ENCODE measurements at regions not wholly inside any gene's neighbourhood (a gene's known extent, or its start where the extent isn't known, plus 50 kb on each side); places are given as distances from the start of the nearest gene placed in this dataset.

GRCh38 chr6:22067671-22068070 is 229.2 kb downstream of the PRL start:
- no peak overlapping the region for H3K4me2 ChIP-seq (replicated peaks; ENCODE audit: low read depth, low read length, poor library complexity, severe bottlenecking)
- no peak for DNase-seq
- ChIA-PET CTCF (no interaction called here), POLR2A (no interaction called here)
- no peak overlapping the region for H3K4me3 ChIP-seq (ENCODE audit: control extremely low read depth in 1 of 5, extremely low read depth in 1 of 5, insufficient read depth in 1 of 5, low read depth in 2 of 5, low read length in 4 of 5)
- TF ChIP-seq EZH2 (IDR thresholded peaks at IDR 0.05; ENCODE audit: borderline replicate concordance, insufficient read depth, low read depth, low read length, poor library complexity, severe bottlenecking) (no peak), CTCF (IDR thresholded peaks at IDR 0.05) (no peak)
- H3K79me2 ChIP-seq (ENCODE audit: control insufficient read depth, insufficient read depth, low read length) = no peaks in the 10 kb centered on the region
- no peak for ATAC-seq (ENCODE audit: low read depth)
- intact Hi-C loops (cut with micrococcal nuclease) = no loop called here
- H3K4me1 ChIP-seq (ENCODE audit: control insufficient read depth in 2 of 2, insufficient read depth in 2 of 2, low read length in 2 of 2) = peaks cover 8 to 10% of the 10 kb centered on the region in 2 donors
- H3K36me3 ChIP-seq (replicated peaks in 1 of 2; ENCODE audit: control extremely low read depth in 1 of 2, control insufficient read depth in 1 of 2, extremely low read depth in 1 of 2, insufficient read depth in 2 of 2, low read length in 1 of 2) = no peaks in the 10 kb centered on the region
- Mint-ChIP-seq H3K27ac (no peak overlapping the region), H3K9me3 (ENCODE audit: insufficient read depth) (no peaks in the 10 kb centered on the region), H3K27me3 (no peaks in the 10 kb centered on the region), H3K4me3 (no peak overlapping the region), H3K4me1 (peaks cover 7% of the 10 kb centered on the region)
- H4K20me1 ChIP-seq (ENCODE audit: control insufficient read depth, insufficient read depth, low read length, poor library complexity, severe bottlenecking) = no peaks in the 10 kb centered on the region
- 100% methylated on average over 1 of the region's 2 CpGs for WGBS (ENCODE audit: insufficient coverage)
- no peak overlapping the region for H3K27ac ChIP-seq (ENCODE audit: low read length in 2 of 2)
- H3K9ac ChIP-seq (ENCODE audit: low read length) = no peak overlapping the region
- no peak overlapping the region for H2AFZ ChIP-seq (ENCODE audit: insufficient read depth, low read depth, low read length, poor library complexity, severe bottlenecking)
- no peaks in the 10 kb centered on the region for H3K9me3 ChIP-seq (ENCODE audit: control extremely low read depth in 1 of 3, control insufficient read depth in 2 of 3, insufficient read depth in 1 of 3, low read length in 2 of 3)
- H3K27me3 ChIP-seq (replicated peaks in 1 of 4; ENCODE audit: control extremely low read depth in 1 of 4, control insufficient read depth in 3 of 4, insufficient read depth in 4 of 4, low read length in 3 of 4) = no peaks in the 10 kb centered on the region

DNA sequence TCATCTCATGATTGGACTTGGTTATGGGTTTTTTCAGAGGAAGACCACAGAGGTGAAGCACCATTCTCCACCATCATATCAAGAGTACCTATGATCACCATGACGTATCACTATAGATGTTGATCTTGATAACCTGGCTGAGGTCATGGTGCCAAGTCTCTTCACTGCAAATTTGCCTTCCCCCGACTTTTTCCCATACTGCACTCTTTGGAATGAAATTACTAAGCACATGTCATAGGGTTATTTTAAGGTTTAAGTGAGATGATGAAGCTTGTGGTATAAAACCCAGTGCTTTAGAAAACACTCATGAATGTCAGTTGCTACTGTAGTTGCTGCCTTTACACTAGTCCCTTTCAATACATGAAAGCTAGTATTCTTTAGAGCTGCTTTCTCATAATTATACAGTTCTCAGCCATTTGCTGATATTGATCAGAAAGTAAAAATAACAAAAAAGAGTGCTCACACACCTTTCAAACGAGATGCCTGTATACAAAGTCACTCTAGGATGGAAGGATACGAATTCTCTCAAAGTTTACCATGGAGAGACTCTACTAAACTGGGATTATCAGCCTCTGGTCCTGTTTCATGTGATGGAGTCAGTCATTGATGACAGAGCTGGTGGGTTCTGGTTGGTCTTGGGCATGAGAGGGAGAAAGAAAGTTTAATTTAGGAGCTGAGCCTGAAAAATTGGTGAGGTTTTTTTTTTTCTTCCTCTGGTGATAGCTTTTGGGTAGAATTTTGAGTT is 228.1 kb downstream of the PRL start:
- no peaks in the 10 kb centered on the region for H3K9me3 Mint-ChIP-seq (ENCODE audit: insufficient read depth)
- H3K27me3 Mint-ChIP-seq = no peaks in the 10 kb centered on the region
- Histone ChIP-seq H3K9me3 (ENCODE audit: control extremely low read depth in 1 of 3, control insufficient read depth in 2 of 3, insufficient read depth in 1 of 3, low read length in 2 of 3) (no peaks in the 10 kb centered on the region), H2AFZ (ENCODE audit: insufficient read depth, low read depth, low read length, poor library complexity, severe bottlenecking) (no peak overlapping the region), H3K4me2 (replicated peaks; ENCODE audit: low read depth, low read length, poor library complexity, severe bottlenecking) (no peak overlapping the region), H3K79me2 (ENCODE audit: control insufficient read depth, insufficient read depth, low read length) (no peaks in the 10 kb centered on the region), H3K36me3 (replicated peaks in 1 of 2; ENCODE audit: control extremely low read depth in 1 of 2, control insufficient read depth in 1 of 2, extremely low read depth in 1 of 2, insufficient read depth in 2 of 2, low read length in 1 of 2) (no peaks in the 10 kb centered on the region), H3K9ac (ENCODE audit: low read length) (no peak overlapping the region), H3K4me1 (ENCODE audit: control insufficient read depth in 2 of 2, insufficient read depth in 2 of 2, low read length in 2 of 2) (no peaks in the 10 kb centered on the region), H3K27ac (ENCODE audit: low read length in 2 of 2) (no peak overlapping the region), H3K4me3 (ENCODE audit: control extremely low read depth in 1 of 5, extremely low read depth in 1 of 5, insufficient read depth in 1 of 5, low read depth in 2 of 5, low read length in 4 of 5) (no peak overlapping the region), H4K20me1 (ENCODE audit: control insufficient read depth, insufficient read depth, low read length, poor library complexity, severe bottlenecking) (no peaks in the 10 kb centered on the region), H3K27me3 (replicated peaks in 1 of 4; ENCODE audit: control extremely low read depth in 1 of 4, control insufficient read depth in 3 of 4, insufficient read depth in 4 of 4, low read length in 3 of 4) (no peaks in the 10 kb centered on the region)
- ChIA-PET POLR2A (no interaction called here), CTCF (no interaction called here)
- no peaks in the 10 kb centered on the region for H3K4me1 Mint-ChIP-seq
- intact Hi-C loops (cut with micrococcal nuclease) = no loop called here
- TF ChIP-seq EZH2 (IDR thresholded peaks at IDR 0.05; ENCODE audit: borderline replicate concordance, insufficient read depth, low read depth, low read length, poor library complexity, severe bottlenecking) (no peak), CTCF (IDR thresholded peaks at IDR 0.05) (no peak)
- DNase-seq (no peak), ATAC-seq (ENCODE audit: low read depth) (no peak)
- H3K4me3 Mint-ChIP-seq = no peak overlapping the region
- WGBS (ENCODE audit: insufficient coverage) = 80% methylated on average over 1 of the region's 4 CpGs
- no peak overlapping the region for H3K27ac Mint-ChIP-seq

Measured in B cell (primary cell).